Head of caudate nucleus (tissue), 42 donors: ENCODE measurements at regions not wholly inside any gene's neighbourhood (a gene's known extent, or its start where the extent isn't known, plus 50 kb on each side); places are given as distances from the start of the nearest gene placed in this dataset.
"Not testable (repeated sequence)": the region's sequence is repeated elsewhere in the genome, so short reads cannot be mapped to it uniquely, and the experiment has no call there.

Experiments
- DNase-seq, 42 donors: peaks; one replicate each; pipeline versions ENCODE4 v3.0.0 to v3.0.0-alpha.2; 2020 to 2021; ENCODE audit warnings: mixed read lengths in 7 of 42
- intact Hi-C: fragments of 100-400 bp; cut with DNase I; formaldehyde crosslinking; loops from one replicate; pipeline ENCODE4 v1.15.0; 2022

DNA sequence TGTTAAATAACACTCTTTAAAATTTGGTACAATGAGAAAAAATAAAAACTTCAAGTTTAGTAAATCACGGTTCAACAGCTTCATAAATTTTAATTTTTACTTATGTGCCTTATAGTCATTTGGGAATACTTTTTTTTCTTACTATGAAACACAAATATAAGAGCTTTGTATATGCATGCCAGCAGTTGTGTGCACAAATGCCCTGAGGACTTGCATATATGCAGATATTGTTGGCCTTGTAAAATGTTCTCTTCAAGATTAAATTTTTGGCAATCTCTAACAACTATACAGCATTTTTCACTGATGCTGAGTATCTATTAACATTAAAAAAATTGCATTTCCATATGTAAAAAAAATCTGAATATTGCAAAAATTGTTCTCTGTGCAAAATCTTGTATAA, 458.7 kb upstream of the BRINP3 start:
- intact Hi-C loops = no loop called here
- no peak for DNase-seq

DNA sequence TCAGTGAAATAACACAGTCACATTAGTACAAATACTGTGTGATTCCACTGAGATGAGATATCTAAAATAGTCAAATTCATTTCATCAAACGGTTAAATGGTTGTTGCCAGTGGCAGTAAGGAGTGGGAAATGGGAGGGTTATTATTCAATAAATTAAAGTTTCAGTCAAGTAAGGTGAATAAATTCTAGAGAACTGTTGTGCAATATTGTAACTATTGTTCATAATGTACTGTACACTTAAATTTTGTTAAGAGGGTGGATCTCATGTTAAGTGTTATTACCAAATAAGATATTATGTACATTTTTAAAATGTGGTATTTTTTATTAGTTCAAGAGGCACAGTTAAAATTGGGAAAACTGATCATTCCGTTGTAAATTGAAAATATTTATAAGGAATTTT, 463.3 kb upstream of the BRINP3 start:
- intact Hi-C loops = no loop called here
- DNase-seq = no peak

DNA sequence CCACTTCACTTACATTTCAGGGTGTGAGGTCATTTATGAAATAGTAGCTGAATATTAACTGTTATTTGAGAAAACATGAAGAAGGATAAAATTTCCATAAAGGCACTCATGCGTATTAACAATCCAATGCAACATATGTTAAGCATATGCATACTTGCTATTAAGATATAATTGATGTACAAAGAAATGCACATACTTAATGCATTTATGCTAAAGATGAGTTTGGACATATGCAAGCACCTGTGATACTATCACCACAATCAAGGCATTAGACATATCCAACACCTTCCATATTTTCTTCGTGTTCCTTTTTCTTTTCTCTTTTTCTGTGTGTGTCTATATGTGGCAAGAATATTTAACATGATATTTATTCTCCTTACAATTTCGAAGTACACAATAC, 464.8 kb upstream of the BRINP3 start:
- no peak for DNase-seq
- intact Hi-C loops = no loop called here

DNA sequence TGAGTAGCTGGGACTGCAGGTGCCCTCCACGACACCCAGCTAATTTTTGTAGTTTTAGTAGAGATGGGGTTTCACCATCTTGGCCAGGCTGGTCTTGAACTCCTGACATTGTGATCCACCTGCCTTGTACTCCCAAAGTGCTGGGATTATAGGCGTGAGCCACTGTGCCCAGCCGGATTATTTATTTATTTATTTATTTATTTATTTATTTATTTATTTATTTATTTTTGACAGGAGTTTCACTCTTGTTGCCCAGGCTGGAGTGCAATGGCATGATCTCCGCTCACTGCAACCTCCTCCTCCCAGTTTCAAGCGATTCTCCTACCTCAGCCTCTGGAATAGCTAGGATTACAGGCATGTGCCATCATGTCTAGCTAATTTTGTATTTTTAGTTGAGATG, 466.1 kb upstream of the BRINP3 start:
- intact Hi-C loops = not testable (repeated sequence)

DNA sequence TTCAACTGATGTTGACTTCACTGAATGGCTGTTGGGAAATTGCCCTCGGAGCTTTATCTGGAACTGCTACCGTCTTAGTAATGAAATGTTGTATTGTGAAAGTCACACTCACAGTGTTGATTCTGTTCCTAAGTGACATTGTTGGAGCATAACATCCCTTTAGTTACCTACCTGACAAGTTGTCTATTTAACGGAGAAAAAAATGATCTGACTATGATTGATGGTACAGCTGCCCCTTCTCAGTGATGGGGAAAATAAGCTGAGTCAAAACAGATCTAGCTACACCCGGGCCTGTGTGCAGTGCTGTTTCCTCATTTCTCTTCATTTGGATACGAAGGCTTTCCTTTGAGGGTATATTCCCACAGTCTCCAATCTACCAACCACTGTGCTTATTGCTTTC, 472.3 kb upstream of the BRINP3 start:
- DNase-seq = no peak
- intact Hi-C loops = no loop called here

More for the DNA sequence above, 466.1 kb upstream of the BRINP3 start:
- DNase-seq = not testable (repeated sequence)

DNA sequence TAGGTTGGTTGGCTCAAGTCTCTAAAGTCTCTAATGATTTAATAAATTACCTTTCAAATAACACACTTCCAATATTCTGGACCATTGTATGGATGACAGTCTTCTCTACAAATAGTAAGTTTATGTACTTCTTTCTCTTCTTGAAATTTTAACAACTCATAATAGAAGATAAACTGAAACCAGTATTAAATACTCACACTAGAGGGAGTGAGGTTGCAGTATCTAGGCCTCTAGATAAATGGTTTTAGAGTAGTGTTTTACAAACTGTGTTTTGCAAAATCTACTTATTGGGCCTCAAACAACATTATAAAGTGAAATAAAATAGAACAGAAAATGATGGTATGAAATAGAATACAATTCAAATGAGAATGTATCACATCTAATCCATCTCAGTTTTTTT, 479.9 kb upstream of the BRINP3 start:
- no peak for DNase-seq
- intact Hi-C loops = no loop called here

DNA sequence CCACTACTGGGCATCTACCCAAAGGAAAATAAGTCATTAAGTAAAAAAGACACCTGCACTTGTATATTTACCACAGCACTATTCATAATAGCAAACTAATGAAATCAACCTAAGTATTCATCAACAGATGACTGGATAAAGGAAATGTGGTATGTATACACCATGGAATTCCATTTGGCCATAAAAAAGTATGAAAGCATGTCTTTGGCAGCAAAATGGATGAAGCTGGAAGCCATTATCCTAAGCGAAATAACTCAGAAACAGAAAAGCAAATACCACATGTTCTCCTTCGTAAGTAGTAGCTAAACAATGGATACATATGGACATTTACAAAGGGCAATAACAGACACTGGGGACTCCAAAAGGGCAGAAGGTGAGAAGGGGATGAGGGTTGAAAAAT, 485.7 kb upstream of the BRINP3 start:
- intact Hi-C loops = no loop called here
- no peak for DNase-seq

DNA sequence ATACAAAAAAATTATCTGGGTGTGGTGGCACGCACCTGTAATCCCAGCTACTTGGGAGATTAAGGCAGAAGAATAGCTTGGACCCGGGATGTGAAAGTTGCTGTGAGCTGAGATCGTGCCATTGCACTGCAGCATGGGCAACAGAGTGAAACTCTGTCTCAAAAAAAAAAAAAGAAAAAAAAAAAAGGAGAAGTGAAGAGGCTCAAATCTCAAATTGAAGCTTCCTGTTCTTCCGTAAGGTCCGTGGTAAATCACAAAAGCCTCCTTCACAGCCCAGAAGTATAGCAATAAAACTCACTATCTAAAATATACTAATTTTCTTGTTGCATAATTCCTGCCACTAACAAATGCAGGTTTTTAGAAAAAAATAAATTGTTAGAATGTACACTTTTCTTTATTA, 498.2 kb upstream of the BRINP3 start:
- intact Hi-C loops = no loop called here

DNA sequence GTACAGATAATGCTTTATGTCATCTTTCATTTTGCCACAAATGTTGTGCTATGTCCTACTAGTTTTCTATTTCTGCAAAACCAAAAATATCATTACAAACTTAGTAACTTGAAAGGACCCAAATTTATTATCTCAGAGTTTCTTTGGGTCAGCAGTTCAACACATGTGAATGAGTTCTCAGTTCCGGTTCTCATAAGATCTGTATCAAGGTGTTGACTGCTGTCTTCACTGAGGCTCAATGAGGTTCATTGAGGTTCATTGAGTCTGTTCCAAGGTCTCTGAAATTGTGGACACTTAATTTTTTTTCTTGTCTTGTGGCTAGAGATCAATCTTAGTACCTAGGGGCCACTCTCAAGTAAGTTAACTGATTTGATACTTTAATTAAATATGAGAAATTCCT, 525.1 kb upstream of the BRINP3 start:
- intact Hi-C loops = no loop called here
- no peak for DNase-seq

More for the DNA sequence above, 498.2 kb upstream of the BRINP3 start:
- no peak for DNase-seq

DNA sequence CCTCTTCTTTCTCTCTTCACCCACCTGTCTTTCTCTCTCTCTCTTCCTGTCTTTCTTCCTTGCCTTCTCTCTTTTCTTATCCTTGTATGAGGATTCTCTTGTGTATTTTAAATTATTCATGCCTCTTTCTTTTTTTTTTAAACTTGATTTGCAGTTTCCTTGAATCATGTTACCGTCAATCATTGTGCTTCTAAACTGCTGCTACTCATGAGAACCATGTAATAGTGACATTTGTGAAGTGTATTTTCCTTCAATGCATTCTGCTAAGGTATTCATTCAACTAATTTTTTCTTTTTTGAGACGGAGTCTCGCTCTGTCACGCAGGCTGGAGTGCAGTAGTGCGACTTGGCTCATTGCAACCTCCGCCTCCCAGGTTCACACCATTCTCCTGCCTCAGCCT, 539.1 kb upstream of the BRINP3 start:
- no peak for DNase-seq
- intact Hi-C loops = no loop called here

DNA sequence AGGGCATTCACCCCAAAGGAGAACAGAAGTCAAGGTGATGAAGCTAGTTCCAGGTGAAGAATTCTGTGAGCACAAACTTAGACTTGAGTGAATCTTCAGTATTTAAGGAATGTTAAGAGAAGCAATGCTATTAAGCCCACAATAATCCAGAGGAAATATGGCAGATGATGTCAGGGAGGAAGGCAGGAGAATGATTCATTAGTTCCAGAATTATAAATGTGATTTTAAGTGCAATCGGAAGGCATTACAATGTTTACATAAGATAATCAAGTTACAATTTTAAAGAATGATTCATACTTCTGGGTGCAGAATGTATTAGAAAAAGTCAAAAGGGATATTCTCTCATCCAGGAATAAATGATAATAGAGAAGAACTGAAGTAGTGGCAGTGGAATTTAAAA, 545.2 kb upstream of the BRINP3 start:
- DNase-seq = no peak
- intact Hi-C loops = no loop called here

DNA sequence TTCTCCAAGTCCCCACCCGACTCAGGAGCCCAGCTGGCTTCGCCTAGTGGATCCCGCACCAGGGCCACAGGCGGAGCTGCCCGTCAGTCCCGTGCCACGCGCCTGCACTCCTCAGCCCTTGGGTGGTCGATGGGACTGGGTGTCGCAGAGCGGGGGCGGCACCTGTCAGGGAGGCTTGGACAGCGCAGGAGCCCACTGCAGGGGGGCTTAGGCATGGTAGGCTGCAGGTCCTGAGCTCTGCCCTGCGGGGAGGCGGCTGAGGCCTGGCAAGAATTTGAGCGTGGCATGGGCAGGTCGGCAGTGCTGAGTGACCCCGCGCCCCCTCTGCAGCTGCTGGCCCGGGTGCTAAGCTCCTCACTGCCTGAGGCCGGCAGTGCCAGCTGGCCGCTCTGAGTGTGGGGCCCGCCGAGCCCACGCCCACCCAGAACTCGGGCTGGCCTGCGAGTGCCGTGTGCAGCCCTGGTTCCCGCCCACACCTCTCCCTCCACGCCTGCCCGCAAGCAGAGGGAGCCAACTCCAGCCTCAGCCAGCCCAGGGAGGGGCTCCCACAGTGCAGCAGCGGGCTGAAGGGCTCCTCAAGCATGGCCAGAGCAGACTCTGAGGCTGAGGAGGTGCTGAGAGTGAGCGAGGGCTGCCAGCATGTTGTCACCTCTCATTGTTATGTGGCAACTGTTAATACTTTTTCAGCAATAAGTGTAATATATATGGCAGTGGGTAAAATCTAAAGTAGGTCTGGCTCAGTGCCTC, 548.4 kb upstream of the BRINP3 start:
- DNase-seq = no peak
- intact Hi-C loops = no loop called here

DNA sequence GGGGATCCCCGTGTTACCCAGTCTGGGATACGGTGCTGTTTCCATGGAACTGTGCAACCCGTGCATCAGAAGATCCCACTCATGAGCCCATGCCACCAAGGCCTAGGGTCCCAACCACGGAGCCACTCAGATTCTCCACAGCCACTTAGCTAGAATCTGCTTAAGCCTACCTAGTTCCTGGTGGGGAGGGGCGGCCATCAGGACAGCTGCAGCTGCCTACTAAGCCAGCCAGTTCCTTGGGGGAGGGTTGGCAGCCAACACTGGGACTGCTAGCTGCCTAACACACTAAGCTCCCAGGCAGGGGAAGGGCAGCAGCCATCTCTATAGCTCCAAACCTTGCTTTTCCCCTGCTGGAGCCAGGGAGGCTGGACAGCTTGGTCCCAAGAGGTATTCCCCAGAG, 549.2 kb upstream of the BRINP3 start:
- intact Hi-C loops = no loop called here
- DNase-seq = no peak

DNA sequence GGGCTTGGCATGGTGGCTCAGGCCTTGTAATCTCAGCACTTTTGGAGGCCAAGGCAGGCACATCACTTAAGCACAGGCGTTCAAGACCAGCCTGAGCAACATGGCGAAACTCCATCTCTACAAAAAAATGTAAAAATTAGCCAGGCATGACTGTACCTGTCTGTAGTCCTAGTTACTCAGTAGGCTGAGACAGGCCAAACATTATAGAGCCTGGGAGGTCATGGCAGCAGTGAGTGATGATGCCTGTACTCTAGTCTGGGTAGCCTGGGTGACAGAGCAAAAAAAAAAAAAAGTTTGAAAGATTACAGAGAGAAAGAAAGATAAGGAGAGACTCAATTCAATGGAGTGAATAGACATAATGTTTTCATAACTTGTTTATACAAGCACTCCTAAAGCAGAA, 556.5 kb upstream of the BRINP3 start:
- DNase-seq = no peak
- intact Hi-C loops = no loop called here

DNA sequence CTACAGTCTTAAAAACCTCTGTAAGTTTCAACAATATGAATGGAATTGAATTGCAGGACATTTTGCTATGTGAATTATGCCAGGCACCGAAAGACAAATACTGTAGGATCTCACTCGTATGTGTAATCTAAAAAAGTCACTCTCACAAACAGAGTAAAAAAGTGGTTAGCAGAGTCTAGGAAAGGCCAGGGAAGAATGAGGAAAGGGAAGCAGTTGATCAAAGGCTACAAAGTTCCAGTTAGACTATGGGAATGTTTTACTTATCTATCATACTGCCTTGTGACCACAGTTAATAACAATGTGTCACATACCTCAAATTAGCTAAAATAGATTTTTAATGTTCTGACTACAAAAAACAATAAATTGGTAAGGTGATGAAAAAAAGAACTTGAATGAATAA, 565.4 kb upstream of the BRINP3 start:
- intact Hi-C loops = no loop called here
- no peak for DNase-seq

DNA sequence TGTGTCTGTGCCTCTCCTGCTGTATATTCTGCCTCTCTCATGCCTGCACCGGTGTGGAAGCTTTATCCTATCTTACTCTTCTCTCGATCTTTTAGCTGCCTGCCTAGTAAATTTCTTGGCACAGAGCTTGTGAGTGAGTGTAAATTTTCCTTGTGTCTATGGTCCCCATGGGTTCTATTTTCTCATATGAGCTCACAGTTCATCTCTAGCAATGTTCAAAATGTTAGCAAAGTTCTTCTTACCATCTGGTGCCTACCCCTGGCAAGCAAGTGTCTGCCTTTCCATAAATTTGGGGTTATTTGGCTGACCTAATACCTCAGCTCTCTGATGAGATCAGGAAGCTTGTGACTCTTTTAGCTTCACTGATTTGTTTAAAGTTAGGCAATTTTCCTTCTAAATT, 572.1 kb upstream of the BRINP3 start:
- intact Hi-C loops = no loop called here
- DNase-seq = no peak

DNA sequence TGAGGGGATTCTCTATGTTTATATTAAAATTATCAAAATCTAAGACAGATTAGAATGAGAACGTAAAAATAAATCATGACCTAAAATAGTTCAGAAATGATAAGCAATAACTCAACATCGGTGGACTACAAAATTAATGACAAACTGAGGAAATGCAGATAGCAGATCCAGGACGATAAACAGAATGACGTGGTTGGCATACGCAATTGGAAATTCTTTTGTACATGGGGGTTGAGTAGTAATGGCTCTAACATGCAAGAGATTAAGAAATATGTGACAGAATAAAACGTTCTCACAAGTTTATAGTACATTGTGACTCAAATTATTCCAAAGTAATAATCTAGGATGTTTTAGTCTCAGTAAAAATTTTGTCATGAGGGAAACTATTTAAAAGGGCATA, 575.2 kb upstream of the BRINP3 start:
- intact Hi-C loops = no loop called here
- no peak for DNase-seq

DNA sequence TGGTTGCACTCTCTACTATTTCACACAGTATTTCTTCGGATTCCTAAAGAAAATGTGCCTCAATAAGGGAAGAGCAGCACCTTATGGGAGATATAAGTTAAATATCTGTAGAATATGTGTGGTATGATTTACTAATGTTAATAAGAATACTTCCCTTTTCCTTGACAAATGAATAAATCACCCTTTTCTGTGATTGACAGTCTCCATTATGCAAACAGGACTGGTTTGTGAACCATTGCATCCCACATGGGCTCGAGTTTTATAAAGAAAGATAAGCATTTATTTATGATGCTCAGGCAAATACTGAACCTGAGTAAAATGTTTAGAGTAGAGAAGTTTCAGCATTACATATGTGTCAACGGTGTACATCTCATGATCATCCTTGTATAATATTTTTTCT, 587.7 kb upstream of the BRINP3 start:
- intact Hi-C loops = no loop called here
- no peak for DNase-seq

DNA sequence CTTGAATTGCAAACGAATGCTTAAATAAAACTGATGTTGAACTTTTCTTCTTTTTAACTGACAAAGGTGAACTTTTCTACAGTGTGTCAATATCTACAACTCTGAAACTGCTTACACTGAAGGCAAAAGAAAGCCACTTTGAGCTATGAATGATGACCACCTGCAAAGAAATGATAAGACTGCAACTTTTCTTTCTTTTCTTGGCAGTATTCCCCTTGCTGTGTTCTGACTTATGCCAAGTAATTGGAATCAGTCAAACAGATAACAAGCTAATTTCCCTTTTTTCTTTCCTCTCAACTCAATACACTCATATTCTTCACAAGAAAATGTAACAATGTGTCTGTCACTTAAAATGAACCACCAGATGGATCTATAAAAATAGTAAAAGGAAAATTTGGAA, 588.1 kb upstream of the BRINP3 start:
- no peak for DNase-seq
- intact Hi-C loops = no loop called here

DNA sequence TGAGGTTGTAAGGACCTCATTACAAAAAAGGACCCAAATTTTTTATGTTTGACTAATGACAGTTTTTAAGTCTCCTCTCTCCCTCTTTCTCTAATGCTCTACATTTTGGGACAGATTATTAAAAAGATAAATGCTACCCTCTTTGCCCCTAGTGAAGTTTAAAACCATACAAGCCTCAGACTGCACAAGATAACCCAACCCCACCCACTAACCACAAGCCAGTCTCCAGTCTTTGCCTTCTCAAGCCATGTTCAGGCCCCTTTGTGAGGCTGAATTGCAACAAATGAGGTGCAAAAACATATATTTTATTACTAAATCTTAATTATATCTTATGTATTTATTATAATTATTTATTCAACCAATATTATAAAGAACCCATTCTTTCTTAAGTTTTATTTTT, 597.2 kb upstream of the BRINP3 start:
- no peak for DNase-seq
- intact Hi-C loops = no loop called here

DNA sequence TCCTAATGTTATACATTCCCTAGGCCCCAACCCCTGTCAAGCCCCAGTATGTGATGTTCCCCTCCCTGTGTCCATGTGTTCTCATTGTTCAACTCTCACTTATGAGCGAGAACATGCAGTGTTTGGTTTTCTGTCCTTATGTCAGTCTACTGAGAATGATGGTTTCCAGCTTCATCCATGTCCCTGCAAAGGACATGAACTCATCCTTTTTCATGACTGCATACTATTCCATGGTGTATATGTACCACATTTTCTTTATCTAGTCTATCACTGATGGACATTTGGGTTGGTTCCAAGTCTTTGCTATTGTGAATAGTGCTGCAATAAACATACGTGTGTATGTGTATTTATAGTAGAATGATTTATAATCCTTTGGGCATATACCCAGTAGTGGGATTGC, 605.4 kb upstream of the BRINP3 start:
- DNase-seq, intact Hi-C loops: not testable (repeated sequence)

DNA sequence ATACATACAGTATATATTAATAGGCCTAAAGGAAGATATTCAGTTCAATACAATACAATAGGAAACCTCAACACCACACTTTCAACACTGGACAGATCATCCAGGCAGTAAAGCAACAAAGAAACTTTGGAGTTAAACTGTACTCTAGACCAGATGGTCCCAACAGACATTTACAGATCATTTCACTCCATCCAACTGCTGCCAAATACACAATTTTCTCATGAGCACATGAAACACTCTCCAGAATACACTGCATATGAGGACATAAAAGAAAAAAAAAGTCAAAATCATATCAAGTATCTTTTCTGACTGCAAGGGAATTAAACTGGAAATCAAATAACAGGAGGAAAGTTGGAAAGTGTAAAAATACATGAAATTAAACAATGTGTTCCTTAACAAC, 607.5 kb upstream of the BRINP3 start:
- no peak for DNase-seq
- intact Hi-C loops = no loop called here
